GM12878 (cell line): ENCODE measurements at regions not wholly inside any gene's neighbourhood (a gene's known extent, or its start where the extent isn't known, plus 50 kb on each side); places are given as distances from the start of the nearest gene placed in this dataset.

Source experiments
- ATAC-seq: fragments of 200-7000 bp; cut with Tn5 transposase; 3 replicates; pipeline ENCODE4 v1.9.1; 2020; ENCODE audit warnings: mild to moderate bottlenecking, moderate library complexity
- BruUV-seq: library from RNA; stranded (reverse); fragments of 400-500 nt; replicated peaks from 2 replicates; lab custom pipeline; 2021; lab: Mats Ljungman, UMichigan
- CTCF ChIA-PET: fragments of 300-600 bp; sonication (Branson Sonifier 250); formaldehyde crosslinking; extraction: SDS; loops from one replicate; lab custom pipeline; 2021; ENCODE audit warnings: inconsistent platforms; lab: Yijun Ruan, JAX
- POLR2A ChIA-PET: fragments of 350-600 bp; formaldehyde crosslinking; extraction: SDS; loops from one replicate; lab custom pipeline; 2021; ENCODE audit warnings: inconsistent platforms; lab: Charles Lee
- RAD21 ChIA-PET: fragments of 300-600 bp; sonication (Branson Sonifier 250); formaldehyde crosslinking; loops from one replicate; lab custom pipeline; 2023; ENCODE audit warnings: antibody characterized with exemption; ENCODE audit not compliant: unreplicated experiment; lab: Charles Lee
- SMC1A ChIA-PET: fragments of 300-600 bp; sonication (Branson Sonifier 250); formaldehyde crosslinking; loops from one replicate; lab custom pipeline; 2023; ENCODE audit not compliant: unreplicated experiment, uncharacterized antibody; lab: Charles Lee
- DNase-seq: peaks from one replicate; pipeline ENCODE4 v3.0.0-alpha.2; 2011; ENCODE audit warnings: low read depth, low spot score
- FAIRE-seq: peaks from 3 replicates; lab custom pipeline; 2011; peaks lifted over from hg19 to GRCh38; lab: Jason Lieb, UNC
- H2AFZ ChIP-seq: 2 replicates; pipeline ENCODE4 v1.6.0; 2011; ENCODE audit warnings: low read depth, low read length, control low read depth; ENCODE audit not compliant: control insufficient read depth
- H3K27ac ChIP-seq: 2 replicates; pipeline ENCODE4 v1.5.1; 2011; ENCODE audit warnings: control low read depth; ENCODE audit not compliant: control insufficient read depth, insufficient read depth
- H3K27me3 ChIP-seq, 2 experiments: replicated peaks in 1 of 2; 2 replicates each; pipeline versions ENCODE4 v1.6.0 to v1.6.1; 2011; ENCODE audit warnings: low read length in 1 of 2; ENCODE audit not compliant: control insufficient read depth in 2 of 2, insufficient read depth in 2 of 2
- H3K36me3 ChIP-seq, 2 experiments: 2 replicates each; pipeline ENCODE4 v1.5.1; 2011; ENCODE audit warnings: low read length in 1 of 2; ENCODE audit not compliant: control insufficient read depth in 2 of 2, insufficient read depth in 2 of 2
- H3K4me1 ChIP-seq: 2 replicates; pipeline ENCODE4 v1.6.1; 2011; ENCODE audit warnings: mild to moderate bottlenecking, low read length, moderate library complexity, mixed read lengths; ENCODE audit not compliant: control insufficient read depth, insufficient read depth
- H3K4me2 ChIP-seq: 2 replicates; pipeline ENCODE4 v1.6.0; 2011; ENCODE audit warnings: control low read depth; ENCODE audit not compliant: control insufficient read depth, insufficient read depth
- H3K4me3 ChIP-seq: fragments of 200-600 bp; sonication (generic); 2 replicates; pipeline ENCODE4 v1.5.1; 2016
- H3K79me2 ChIP-seq: 2 replicates; pipeline ENCODE4 v1.6.0; 2011; ENCODE audit warnings: low read length; ENCODE audit not compliant: control insufficient read depth, insufficient read depth
- H3K9ac ChIP-seq: 2 replicates; pipeline ENCODE4 v1.8.0; 2011; ENCODE audit warnings: low read length, control low read depth, mixed read lengths; ENCODE audit not compliant: control insufficient read depth, insufficient read depth
- H3K9me3 ChIP-seq: replicated peaks from 3 replicates; pipeline ENCODE4 v1.5.1; 2011; ENCODE audit warnings: mild to moderate bottlenecking, low read length; ENCODE audit not compliant: control insufficient read depth, insufficient read depth
- H4K20me1 ChIP-seq: 2 replicates; pipeline ENCODE4 v1.6.0; 2011; ENCODE audit not compliant: control insufficient read depth, insufficient read depth
- CBX3 ChIP-seq: fragments of 200-600 bp; sonication (generic); IDR thresholded peaks from 2 replicates; pipeline ENCODE4 v1.6.1; 2016; ENCODE audit warnings: low read depth, borderline replicate concordance
- CREM ChIP-seq: IDR thresholded peaks from 2 replicates; pipeline ENCODE4 v1.6.1; 2014; ENCODE audit warnings: antibody characterized with exemption, low read depth
- EZH2 ChIP-seq: IDR thresholded peaks from 2 replicates; pipeline ENCODE4 v1.6.1; 2012; ENCODE audit warnings: low read depth, mild to moderate bottlenecking, control low read depth, inconsistent platforms, low read length, borderline replicate concordance; ENCODE audit not compliant: control insufficient read depth
- IKZF1 ChIP-seq: fragments of 450-650 bp; conservative IDR thresholded peaks from 2 replicates; pipeline ENCODE4 v1.6.1; 2017; ENCODE audit warnings: antibody characterized with exemption, mild to moderate bottlenecking
- MEF2B ChIP-seq: fragments of 450-650 bp; IDR thresholded peaks from 2 replicates; pipeline ENCODE4 v1.6.1; 2018; ENCODE audit warnings: mild to moderate bottlenecking, moderate library complexity; ENCODE audit not compliant: partially characterized antibody, poor library complexity, severe bottlenecking
- NFYA ChIP-seq: IDR thresholded peaks from 2 replicates; pipeline ENCODE4 v1.6.1; 2011; ENCODE audit warnings: low read depth, mild to moderate bottlenecking, low read length, improper control_type of control experiment, borderline replicate concordance
- RAD51 ChIP-seq: fragments of 450-650 bp; IDR thresholded peaks from 2 replicates; pipeline ENCODE4 v1.6.1; 2016; ENCODE audit warnings: moderate library complexity, mild to moderate bottlenecking, inconsistent platforms
- RBBP5 ChIP-seq: fragments of 200-600 bp; sonication (generic); conservative IDR thresholded peaks from 2 replicates; pipeline ENCODE4 v1.6.1; 2016
- SMC3 ChIP-seq: IDR thresholded peaks from 2 replicates; pipeline ENCODE4 v1.6.1; 2011; ENCODE audit warnings: low read length, improper control_type of control experiment, borderline replicate concordance
- SUPT20H ChIP-seq: IDR thresholded peaks from 2 replicates; pipeline ENCODE4 v1.6.1; 2011; ENCODE audit warnings: low read depth, mild to moderate bottlenecking, low read length, moderate library complexity, borderline replicate concordance; ENCODE audit not compliant: control insufficient read depth
- TAF1 ChIP-seq: IDR thresholded peaks from 2 replicates; pipeline ENCODE4 v1.6.1; 2011; ENCODE audit warnings: mild to moderate bottlenecking, low read depth, low read length, borderline replicate concordance
- YBX1 ChIP-seq: fragments of 450-650 bp; IDR thresholded peaks from 2 replicates; pipeline ENCODE4 v1.6.1; 2016; ENCODE audit warnings: antibody characterized with exemption
- ZNF622 ChIP-seq: fragments of 450-650 bp; IDR thresholded peaks from 2 replicates; pipeline ENCODE4 v1.6.1; 2017; ENCODE audit warnings: mild to moderate bottlenecking, inconsistent platforms
- WGBS: methylation state at CpG from one replicate; pipeline ENCODE4 v1.1.6; 2016; ENCODE audit warnings: low lambda C conversion rate; ENCODE audit not compliant: insufficient replicate concordance, insufficient coverage; ENCODE audit errors: missing lambda C conversion rate; 5-methylcytosine and 5-hydroxymethylcytosine counted together
- in situ Hi-C: fragments of 300-500 bp; cut with MboI; formaldehyde crosslinking; loops from 9 replicates; pipeline ENCODE4 v1.14.3; 2018; ENCODE audit warnings: mixed read lengths
- intact Hi-C: fragments of 100-400 bp; cut with micrococcal nuclease; formaldehyde crosslinking; loops from one replicate; pipeline ENCODE4 v1.14.2; 2022; ENCODE audit not compliant: unreplicated experiment
- TF ChIP-seq, protein P1 (sequence below): IDR thresholded peaks from 2 replicates; pipeline ENCODE4 v1.6.1; 2012; ENCODE audit warnings: low read length, inconsistent platforms
- TF ChIP-seq, protein P2 (sequence below): fragments of 450-650 bp; IDR thresholded peaks from 2 replicates; pipeline ENCODE4 v1.6.1; 2017; ENCODE audit warnings: mild to moderate bottlenecking, low read depth, inconsistent platforms; ENCODE audit not compliant: poor library complexity, severe bottlenecking
- TF ChIP-seq, protein P3 (sequence below): fragments of 450-650 bp; IDR thresholded peaks from 2 replicates; pipeline ENCODE4 v1.6.1; 2017; ENCODE audit warnings: antibody characterized with exemption, mild to moderate bottlenecking, moderate library complexity

DNA sequence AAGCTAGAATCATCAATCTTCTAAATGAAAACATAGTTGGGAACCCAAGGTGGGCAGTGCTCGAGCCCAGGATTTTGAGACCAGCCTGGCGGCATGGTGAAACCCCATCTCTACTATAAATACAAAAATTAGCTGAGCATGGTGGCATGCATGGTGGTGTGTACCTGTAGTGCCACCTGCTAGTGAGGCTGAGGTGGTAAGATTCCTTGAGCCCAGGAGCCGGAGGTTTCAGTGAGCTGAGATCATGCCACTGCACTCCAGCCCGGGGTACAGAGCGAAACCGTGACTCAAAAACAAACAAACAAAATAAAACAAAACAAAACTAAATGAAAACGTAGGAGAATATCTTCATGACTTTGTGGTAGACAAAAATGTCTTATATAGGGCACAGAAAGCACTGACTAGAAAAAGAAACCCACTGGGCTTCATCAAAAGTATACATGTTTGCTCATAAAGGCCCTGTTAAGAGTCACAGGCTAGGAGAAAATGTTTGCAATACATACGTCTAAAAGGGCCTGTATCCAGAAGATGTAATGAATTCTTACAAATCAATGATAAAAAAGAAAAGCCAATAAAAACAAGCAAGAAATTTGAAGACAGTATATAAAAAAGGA, 353.6 kb downstream of the FGF9 start:
- no peak overlapping the region for H3K4me3 ChIP-seq
- BruUV-seq: no TSS peak
- no peak overlapping the region for H3K27ac ChIP-seq
- H3K79me2 ChIP-seq: no peaks in the 10 kb centered on the region
- ATAC-seq (no peak), FAIRE-seq (no peak), DNase-seq (no peak)
- POLR2A ChIA-PET: no interaction called here
- no peak overlapping the region for H3K4me2 ChIP-seq
- H3K27me3 ChIP-seq: no peaks in the 10 kb centered on the region
- H3K9ac ChIP-seq: no peak overlapping the region
- WGBS: 62% methylated on average over 8 of the region's 8 CpGs
- H4K20me1 ChIP-seq: no peaks in the 10 kb centered on the region
- H3K36me3 ChIP-seq: no peaks in the 10 kb centered on the region
- no peak overlapping the region for H2AFZ ChIP-seq
- CTCF ChIA-PET: no interaction called here
- in situ Hi-C loops (no loop called here), intact Hi-C loops (no loop called here)
- TF ChIP-seq IKZF1 (no peak), RBBP5 (no peak), NFYA (no peak), MEF2B (no peak), RAD51 (no peak), SUPT20H (no peak), CREM (no peak), CBX3 (no peak), TAF1 (no peak), EZH2 (no peak), SMC3 (no peak), YBX1 (no peak), ZNF622 (no peak)
- TF ChIP-seq, protein P1, sequence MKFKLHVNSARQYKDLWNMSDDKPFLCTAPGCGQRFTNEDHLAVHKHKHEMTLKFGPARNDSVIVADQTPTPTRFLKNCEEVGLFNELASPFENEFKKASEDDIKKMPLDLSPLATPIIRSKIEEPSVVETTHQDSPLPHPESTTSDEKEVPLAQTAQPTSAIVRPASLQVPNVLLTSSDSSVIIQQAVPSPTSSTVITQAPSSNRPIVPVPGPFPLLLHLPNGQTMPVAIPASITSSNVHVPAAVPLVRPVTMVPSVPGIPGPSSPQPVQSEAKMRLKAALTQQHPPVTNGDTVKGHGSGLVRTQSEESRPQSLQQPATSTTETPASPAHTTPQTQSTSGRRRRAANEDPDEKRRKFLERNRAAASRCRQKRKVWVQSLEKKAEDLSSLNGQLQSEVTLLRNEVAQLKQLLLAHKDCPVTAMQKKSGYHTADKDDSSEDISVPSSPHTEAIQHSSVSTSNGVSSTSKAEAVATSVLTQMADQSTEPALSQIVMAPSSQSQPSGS: no peak
- TF ChIP-seq, protein P2, sequence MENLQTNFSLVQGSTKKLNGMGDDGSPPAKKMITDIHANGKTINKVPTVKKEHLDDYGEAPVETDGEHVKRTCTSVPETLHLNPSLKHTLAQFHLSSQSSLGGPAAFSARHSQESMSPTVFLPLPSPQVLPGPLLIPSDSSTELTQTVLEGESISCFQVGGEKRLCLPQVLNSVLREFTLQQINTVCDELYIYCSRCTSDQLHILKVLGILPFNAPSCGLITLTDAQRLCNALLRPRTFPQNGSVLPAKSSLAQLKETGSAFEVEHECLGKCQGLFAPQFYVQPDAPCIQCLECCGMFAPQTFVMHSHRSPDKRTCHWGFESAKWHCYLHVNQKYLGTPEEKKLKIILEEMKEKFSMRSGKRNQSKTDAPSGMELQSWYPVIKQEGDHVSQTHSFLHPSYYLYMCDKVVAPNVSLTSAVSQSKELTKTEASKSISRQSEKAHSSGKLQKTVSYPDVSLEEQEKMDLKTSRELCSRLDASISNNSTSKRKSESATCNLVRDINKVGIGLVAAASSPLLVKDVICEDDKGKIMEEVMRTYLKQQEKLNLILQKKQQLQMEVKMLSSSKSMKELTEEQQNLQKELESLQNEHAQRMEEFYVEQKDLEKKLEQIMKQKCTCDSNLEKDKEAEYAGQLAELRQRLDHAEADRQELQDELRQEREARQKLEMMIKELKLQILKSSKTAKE: no peak
- TF ChIP-seq, protein P3, sequence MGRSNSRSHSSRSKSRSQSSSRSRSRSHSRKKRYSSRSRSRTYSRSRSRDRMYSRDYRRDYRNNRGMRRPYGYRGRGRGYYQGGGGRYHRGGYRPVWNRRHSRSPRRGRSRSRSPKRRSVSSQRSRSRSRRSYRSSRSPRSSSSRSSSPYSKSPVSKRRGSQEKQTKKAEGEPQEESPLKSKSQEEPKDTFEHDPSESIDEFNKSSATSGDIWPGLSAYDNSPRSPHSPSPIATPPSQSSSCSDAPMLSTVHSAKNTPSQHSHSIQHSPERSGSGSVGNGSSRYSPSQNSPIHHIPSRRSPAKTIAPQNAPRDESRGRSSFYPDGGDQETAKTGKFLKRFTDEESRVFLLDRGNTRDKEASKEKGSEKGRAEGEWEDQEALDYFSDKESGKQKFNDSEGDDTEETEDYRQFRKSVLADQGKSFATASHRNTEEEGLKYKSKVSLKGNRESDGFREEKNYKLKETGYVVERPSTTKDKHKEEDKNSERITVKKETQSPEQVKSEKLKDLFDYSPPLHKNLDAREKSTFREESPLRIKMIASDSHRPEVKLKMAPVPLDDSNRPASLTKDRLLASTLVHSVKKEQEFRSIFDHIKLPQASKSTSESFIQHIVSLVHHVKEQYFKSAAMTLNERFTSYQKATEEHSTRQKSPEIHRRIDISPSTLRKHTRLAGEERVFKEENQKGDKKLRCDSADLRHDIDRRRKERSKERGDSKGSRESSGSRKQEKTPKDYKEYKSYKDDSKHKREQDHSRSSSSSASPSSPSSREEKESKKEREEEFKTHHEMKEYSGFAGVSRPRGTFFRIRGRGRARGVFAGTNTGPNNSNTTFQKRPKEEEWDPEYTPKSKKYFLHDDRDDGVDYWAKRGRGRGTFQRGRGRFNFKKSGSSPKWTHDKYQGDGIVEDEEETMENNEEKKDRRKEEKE: no peak
- RAD21 ChIA-PET: no interaction called here
- no peaks in the 10 kb centered on the region for H3K4me1 ChIP-seq
- H3K9me3 ChIP-seq: no peaks in the 10 kb centered on the region
- SMC1A ChIA-PET: no interaction called here
